Right cardiac atrium (tissue), 5 donors: ENCODE measurements at regions not wholly inside any gene's neighbourhood (a gene's known extent, or its start where the extent isn't known, plus 50 kb on each side); places are given as distances from the start of the nearest gene placed in this dataset.

Source experiments
- ATAC-seq, 2 donors: fragments of 200-7000 bp; cut with Tn5 transposase; one replicate each; pipeline versions ENCODE4 v1.8.0 to v1.9.1; 2020; ENCODE audit warnings: moderate library complexity in 2 of 2, mild to moderate bottlenecking in 1 of 2
- DNase-seq, 3 donors: peaks; one replicate each; pipeline ENCODE4 v3.0.0-alpha.2; 2020
- H3K27ac ChIP-seq: one replicate; pipeline ENCODE4 v1.5.1; 2013; ENCODE audit warnings: mild to moderate bottlenecking, low read length, control low read depth, moderate library complexity
- H3K27me3 ChIP-seq: one replicate; pipeline ENCODE4 v1.6.1; 2013; ENCODE audit not compliant: control insufficient read depth, insufficient read depth
- H3K4me1 ChIP-seq: one replicate; pipeline ENCODE4 v1.6.1; 2013; ENCODE audit warnings: low read length; ENCODE audit not compliant: control insufficient read depth, insufficient read depth
- H3K4me3 ChIP-seq: one replicate; pipeline ENCODE4 v1.5.1; 2013; ENCODE audit warnings: low read length, control low read depth
- H3K9me3 ChIP-seq: one replicate; pipeline ENCODE4 v1.6.1; 2013; ENCODE audit warnings: low read length; ENCODE audit not compliant: control insufficient read depth
- WGBS: extraction: QIAGEN DNeasy Blood & Tissue Kit; methylation state at CpG from one replicate; pipeline ENCODE4 v1.1.7; 2013; 5-methylcytosine and 5-hydroxymethylcytosine counted together
- intact Hi-C, 4 donors: fragments of 100-400 bp; cut with DNase I; formaldehyde crosslinking; loops; one replicate each; pipeline versions ENCODE4 v1.11.0 to v1.14.0; 2022 to 2023
- donor health status: healthy with polysubstance abuse.
- donor health status: DM: no; HTN: yes; CAD: no.
- donor health status: DM: no; HTN: no; CAD: no.
- donor health status: DM: no; HTN: yes; CAD: no; lungs with severe emphysema.
- donor health status: DM: yes; HTN: yes; CAD: no.

- DNase-seq (no peak), ATAC-seq (no peak)
- 42% methylated on average over 2 of the region's 2 CpGs for WGBS
- Histone ChIP-seq H3K27me3 (no peaks in the 10 kb centered on the region), H3K4me1 (no peaks in the 10 kb centered on the region), H3K4me3 (no peak overlapping the region), H3K27ac (no peak overlapping the region), H3K9me3 (no peaks in the 10 kb centered on the region)
- intact Hi-C loops: no loop called here
Observed at GRCh38 chr12:125619723-125620122, 554.5 kb downstream of the AACS start.

- Histone ChIP-seq H3K27me3 (no peaks in the 10 kb centered on the region), H3K27ac (no peak overlapping the region), H3K4me3 (no peak overlapping the region), H3K4me1 (no peaks in the 10 kb centered on the region), H3K9me3 (no peaks in the 10 kb centered on the region)
- DNase-seq: no peak
- no peak for ATAC-seq
- intact Hi-C loops: no loop called here
Observed at GRCh38 chr12:125633686-125634085, 568.5 kb downstream of the AACS start.

DNA sequence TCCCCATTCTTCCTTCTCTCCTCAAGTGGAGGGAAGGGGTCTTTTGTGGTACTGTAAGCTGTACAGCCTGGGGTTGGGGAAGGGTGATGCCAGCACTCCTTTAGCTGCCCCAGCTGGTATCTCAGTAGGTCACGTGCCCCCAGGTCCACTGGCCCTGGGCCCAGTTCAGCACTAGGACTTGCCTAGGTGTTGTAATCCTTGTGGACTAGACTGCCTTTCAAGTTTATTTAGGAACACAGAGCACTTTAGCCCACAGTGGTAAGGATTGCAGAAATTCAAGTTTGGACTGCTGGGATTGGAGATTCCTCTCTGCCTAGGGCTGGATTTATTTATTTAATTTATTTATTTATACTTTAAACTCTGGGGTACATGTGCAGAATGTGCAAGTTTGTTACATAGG, 569.6 kb downstream of the AACS start:
- intact Hi-C loops: no loop called here
- Histone ChIP-seq H3K27me3 (no peaks in the 10 kb centered on the region), H3K4me3 (no peak overlapping the region), H3K27ac (no peak overlapping the region), H3K9me3 (no peaks in the 10 kb centered on the region), H3K4me1 (no peaks in the 10 kb centered on the region)
- DNase-seq (no peak), ATAC-seq (no peak)
- WGBS: 64% methylated on average over 1 of the region's 1 CpG

GRCh38 chr12:125639826-125640225, 574.6 kb downstream of the AACS start:
- H3K27me3 ChIP-seq: no peaks in the 10 kb centered on the region
- DNase-seq: no peak
- intact Hi-C loops: no loop called here
- WGBS: 84% methylated on average over 13 of the region's 13 CpGs
- no peaks in the 10 kb centered on the region for H3K9me3 ChIP-seq
- no peak for ATAC-seq
- H3K4me1 ChIP-seq: no peaks in the 10 kb centered on the region
- H3K27ac ChIP-seq: no peak overlapping the region
- H3K4me3 ChIP-seq: no peak overlapping the region

GRCh38 chr12:125643055-125643454, 577.8 kb downstream of the AACS start:
- Histone ChIP-seq H3K27me3 (no peaks in the 10 kb centered on the region), H3K4me1 (no peaks in the 10 kb centered on the region), H3K4me3 (no peak overlapping the region), H3K27ac (no peak overlapping the region), H3K9me3 (no peaks in the 10 kb centered on the region)
- WGBS: 72% methylated on average over 2 of the region's 2 CpGs
- intact Hi-C loops: no loop called here
- ATAC-seq (no peak), DNase-seq (no peak)

DNA sequence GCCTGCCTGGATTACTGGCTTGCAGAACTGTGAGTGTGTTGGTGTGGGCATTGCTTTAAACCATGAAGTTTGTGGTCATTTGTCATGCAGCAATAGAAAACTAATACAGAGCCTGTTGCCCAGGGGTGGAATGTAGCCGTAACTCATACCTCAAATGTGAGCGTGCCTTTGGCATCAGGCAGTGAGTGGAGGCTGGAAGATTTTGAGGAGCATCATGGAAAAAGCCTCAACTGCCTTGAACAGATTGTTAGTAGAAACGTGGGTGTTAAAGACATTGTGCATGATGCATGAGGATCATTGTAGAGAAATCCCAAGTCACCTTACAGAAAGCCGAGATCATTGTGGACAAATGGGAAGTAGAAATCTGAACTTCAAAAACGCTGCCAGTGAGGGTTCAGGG, 580.5 kb downstream of the AACS start:
- no peak for ATAC-seq
- Histone ChIP-seq H3K27ac (no peak overlapping the region), H3K9me3 (no peaks in the 10 kb centered on the region), H3K4me3 (no peak overlapping the region), H3K4me1 (no peaks in the 10 kb centered on the region), H3K27me3 (no peaks in the 10 kb centered on the region)
- intact Hi-C loops: no loop called here
- no peak for DNase-seq
- WGBS: 59% methylated on average over 5 of the region's 5 CpGs

- 89% methylated on average over 19 of the region's 19 CpGs for WGBS
Observed at GRCh38 chr12:125650587-125650986, 585.4 kb downstream of the AACS start.

GRCh38 chr12:125651625-125652024, 586.4 kb downstream of the AACS start:
- no peak overlapping the region for H3K27ac ChIP-seq
- H3K27me3 ChIP-seq: no peaks in the 10 kb centered on the region
- H3K9me3 ChIP-seq: no peaks in the 10 kb centered on the region
- ATAC-seq: no peak
- intact Hi-C loops: no loop called here
- no peak overlapping the region for H3K4me3 ChIP-seq
- WGBS: 69% methylated on average over 4 of the region's 4 CpGs
- no peak for DNase-seq
- H3K4me1 ChIP-seq: no peaks in the 10 kb centered on the region

More at GRCh38 chr12:125650587-125650986, 585.4 kb downstream of the AACS start:
- H3K4me1 ChIP-seq: no peaks in the 10 kb centered on the region
- no peak overlapping the region for H3K4me3 ChIP-seq
- intact Hi-C loops: no loop called here
- ATAC-seq (peak in 1 of 2 donors; percentile 26), DNase-seq (no peak)
- no peak overlapping the region for H3K27ac ChIP-seq
- no peaks in the 10 kb centered on the region for H3K27me3 ChIP-seq
- no peaks in the 10 kb centered on the region for H3K9me3 ChIP-seq

GRCh38 chr12:125652681-125653080, 587.4 kb downstream of the AACS start:
- DNase-seq: no peak
- no peak for ATAC-seq
- WGBS: 63% methylated on average over 6 of the region's 6 CpGs
- Histone ChIP-seq H3K27ac (no peak overlapping the region), H3K9me3 (no peaks in the 10 kb centered on the region), H3K27me3 (no peaks in the 10 kb centered on the region), H3K4me1 (no peaks in the 10 kb centered on the region), H3K4me3 (no peak overlapping the region)
- intact Hi-C loops: no loop called here

GRCh38 chr12:125657681-125658080, 592.4 kb downstream of the AACS start:
- Histone ChIP-seq H3K9me3 (no peaks in the 10 kb centered on the region), H3K4me1 (no peaks in the 10 kb centered on the region), H3K4me3 (no peak overlapping the region), H3K27me3 (no peaks in the 10 kb centered on the region), H3K27ac (no peak overlapping the region)
- WGBS: 80% methylated on average over 3 of the region's 3 CpGs
- no peak for ATAC-seq
- intact Hi-C loops: no loop called here
- DNase-seq: no peak

- no peaks in the 10 kb centered on the region for H3K4me1 ChIP-seq
- DNase-seq (no peak), ATAC-seq (peak in 1 of 2 donors; percentile 34)
- no peaks in the 10 kb centered on the region for H3K27me3 ChIP-seq
- intact Hi-C loops: no loop called here
- H3K4me3 ChIP-seq: no peak overlapping the region
- no peaks in the 10 kb centered on the region for H3K9me3 ChIP-seq
- WGBS: 49% methylated on average over 11 of the region's 11 CpGs
- no peak overlapping the region for H3K27ac ChIP-seq
Observed at GRCh38 chr12:125674554-125675338, 609.5 kb downstream of the AACS start.

DNA sequence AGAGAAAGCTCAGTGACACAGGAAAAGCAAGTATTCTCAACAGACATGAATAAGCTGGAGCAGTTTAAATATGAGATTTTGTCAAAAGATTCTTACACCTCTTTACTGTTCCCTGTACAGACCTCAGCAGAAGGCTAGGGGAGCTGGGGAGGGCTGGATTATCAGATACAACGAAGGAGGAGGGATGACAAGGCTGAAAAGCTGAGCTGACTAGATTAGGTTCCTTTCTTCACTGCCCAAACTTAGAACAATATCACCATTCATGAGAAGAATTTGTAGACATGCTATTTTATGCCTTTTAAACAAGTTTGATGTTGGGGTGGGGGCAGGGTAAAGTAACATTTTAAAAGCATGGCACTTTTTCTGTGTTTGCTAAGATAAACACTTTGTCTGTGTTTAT, 611.1 kb downstream of the AACS start:
- H3K27ac ChIP-seq: no peak overlapping the region
- H3K9me3 ChIP-seq: no peaks in the 10 kb centered on the region
- H3K4me3 ChIP-seq: no peak overlapping the region
- no peaks in the 10 kb centered on the region for H3K27me3 ChIP-seq
- DNase-seq (no peak), ATAC-seq (no peak)
- no peaks in the 10 kb centered on the region for H3K4me1 ChIP-seq
- intact Hi-C loops: no loop called here
- WGBS: 6% methylated on average over 1 of the region's 1 CpG
